GM13977 (cell line): ENCODE measurements at regions not wholly inside any gene's neighbourhood (a gene's known extent, or its start where the extent isn't known, plus 50 kb on each side); places are given as distances from the start of the nearest gene placed in this dataset.

Experiments used
- DNase-seq: peaks from one replicate; pipeline ENCODE4 v3.0.0; 2012; ENCODE audit warnings: low spot score
- in situ Hi-C: fragments of 300-500 bp; cut with MboI; formaldehyde crosslinking; loops from one replicate; pipeline ENCODE4 v1.12.0; 2022; ENCODE audit warnings: low sequenced_read_pairs, low pct_unique_long_range_greater_than_20kb, mixed read lengths, inconsistent platforms; ENCODE audit not compliant: unreplicated experiment
- TF ChIP-seq, protein P1 (sequence below): IDR thresholded peaks from 2 replicates; pipeline ENCODE4 v1.5.1; 2012; ENCODE audit warnings: mild to moderate bottlenecking, control low read depth; ENCODE audit not compliant: insufficient read depth; ENCODE audit errors: extremely low read depth, missing control alignments

DNA sequence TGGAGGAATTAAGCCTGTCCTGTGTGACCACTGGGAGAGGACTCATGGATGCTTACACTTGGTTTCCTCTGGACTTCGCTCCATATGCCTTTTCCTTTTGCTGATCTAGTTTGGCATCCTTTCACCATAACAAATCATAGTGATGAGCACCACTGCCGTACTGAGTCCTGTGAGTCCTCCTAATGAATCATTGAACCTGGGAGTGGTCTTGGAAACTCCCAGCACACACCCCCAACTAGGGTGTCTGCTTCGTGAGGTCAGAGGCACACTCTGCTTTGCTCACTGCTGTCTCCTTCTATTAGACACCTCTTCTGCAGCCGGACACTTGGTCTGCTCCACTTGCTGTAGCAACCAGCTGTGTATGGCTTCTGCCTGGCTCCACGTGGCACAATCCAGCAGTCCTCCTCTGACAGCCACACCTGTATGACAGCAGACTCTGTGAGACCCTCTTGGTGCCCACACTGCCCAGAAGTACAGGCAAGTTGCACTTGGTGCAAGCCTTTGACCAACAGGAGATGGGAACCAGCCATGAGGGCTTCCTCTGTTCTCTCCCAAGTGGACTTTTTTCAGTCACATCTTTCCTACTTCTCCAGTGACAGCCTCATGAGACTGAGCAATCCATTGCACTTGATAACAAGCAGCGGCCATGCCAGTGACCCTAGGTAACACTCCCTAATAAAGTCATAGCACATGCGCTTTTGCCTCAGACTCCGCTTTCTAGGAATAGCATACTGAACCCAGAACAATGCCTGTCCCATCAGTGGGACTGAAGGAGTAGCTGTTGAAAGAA is 65.0 kb upstream of the HMGXB4 start:
- TF ChIP-seq, protein P1, sequence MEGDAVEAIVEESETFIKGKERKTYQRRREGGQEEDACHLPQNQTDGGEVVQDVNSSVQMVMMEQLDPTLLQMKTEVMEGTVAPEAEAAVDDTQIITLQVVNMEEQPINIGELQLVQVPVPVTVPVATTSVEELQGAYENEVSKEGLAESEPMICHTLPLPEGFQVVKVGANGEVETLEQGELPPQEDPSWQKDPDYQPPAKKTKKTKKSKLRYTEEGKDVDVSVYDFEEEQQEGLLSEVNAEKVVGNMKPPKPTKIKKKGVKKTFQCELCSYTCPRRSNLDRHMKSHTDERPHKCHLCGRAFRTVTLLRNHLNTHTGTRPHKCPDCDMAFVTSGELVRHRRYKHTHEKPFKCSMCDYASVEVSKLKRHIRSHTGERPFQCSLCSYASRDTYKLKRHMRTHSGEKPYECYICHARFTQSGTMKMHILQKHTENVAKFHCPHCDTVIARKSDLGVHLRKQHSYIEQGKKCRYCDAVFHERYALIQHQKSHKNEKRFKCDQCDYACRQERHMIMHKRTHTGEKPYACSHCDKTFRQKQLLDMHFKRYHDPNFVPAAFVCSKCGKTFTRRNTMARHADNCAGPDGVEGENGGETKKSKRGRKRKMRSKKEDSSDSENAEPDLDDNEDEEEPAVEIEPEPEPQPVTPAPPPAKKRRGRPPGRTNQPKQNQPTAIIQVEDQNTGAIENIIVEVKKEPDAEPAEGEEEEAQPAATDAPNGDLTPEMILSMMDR, result no peak
- DNase-seq, result no peak
- in situ Hi-C loops, result no loop called here

DNA sequence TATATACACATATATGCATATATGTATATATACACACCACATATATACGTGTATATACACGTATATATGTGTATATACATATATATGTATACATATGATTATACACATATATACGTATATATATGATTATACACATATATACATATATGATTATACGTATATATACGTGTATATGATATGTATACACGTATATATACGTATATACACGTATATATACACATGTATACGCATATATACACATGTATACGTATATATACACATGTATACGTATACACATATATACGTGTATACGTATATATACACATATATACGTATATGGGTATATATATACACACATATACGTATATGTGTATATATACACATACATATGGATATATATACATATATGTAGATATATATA is 62.1 kb upstream of the HMGXB4 start:
- TF ChIP-seq, protein P1, result no peak
- in situ Hi-C loops, result no loop called here
- DNase-seq, result no peak

DNA sequence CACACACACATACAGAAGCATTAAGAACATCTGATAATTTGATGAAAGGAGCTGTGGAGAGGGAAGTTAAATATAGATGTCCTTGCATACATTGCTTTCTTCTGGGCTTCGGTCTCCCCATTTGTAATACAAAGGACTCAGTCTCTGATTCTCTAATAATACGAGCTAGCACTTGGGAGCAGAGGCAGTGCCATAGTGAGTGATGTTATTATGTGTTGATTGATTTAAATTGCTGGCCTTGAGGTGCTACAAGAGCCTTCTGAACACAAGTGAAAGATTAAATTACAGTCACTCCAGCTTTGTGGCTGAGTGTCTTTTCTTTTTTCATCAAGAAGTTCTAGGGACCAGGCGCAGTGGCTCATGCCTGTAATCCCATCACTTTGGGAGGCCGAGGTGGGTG is 61.5 kb upstream of the HMGXB4 start:
- in situ Hi-C loops, result no loop called here
- TF ChIP-seq, protein P1, result no peak
- no peak for DNase-seq

DNA sequence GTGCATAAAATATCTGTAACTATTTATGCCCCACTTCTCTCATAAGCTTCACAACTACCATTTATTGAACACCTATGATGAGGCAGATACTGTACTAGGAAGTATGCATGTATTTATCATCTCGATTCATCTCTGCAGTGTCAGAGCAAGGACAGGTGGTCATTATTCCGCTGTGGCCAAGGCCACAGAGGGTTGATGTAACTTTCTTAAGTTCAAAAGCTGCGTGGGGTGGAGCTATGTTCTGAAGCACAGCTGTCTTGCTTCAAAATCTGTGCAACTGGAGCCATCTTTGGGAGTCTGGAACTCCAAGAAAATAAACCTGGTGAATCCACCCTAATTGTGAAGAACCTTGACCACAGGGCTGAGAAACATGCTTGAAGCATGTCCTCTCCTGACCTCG is 60.2 kb upstream of the HMGXB4 start:
- TF ChIP-seq, protein P1, result no peak

DNA sequence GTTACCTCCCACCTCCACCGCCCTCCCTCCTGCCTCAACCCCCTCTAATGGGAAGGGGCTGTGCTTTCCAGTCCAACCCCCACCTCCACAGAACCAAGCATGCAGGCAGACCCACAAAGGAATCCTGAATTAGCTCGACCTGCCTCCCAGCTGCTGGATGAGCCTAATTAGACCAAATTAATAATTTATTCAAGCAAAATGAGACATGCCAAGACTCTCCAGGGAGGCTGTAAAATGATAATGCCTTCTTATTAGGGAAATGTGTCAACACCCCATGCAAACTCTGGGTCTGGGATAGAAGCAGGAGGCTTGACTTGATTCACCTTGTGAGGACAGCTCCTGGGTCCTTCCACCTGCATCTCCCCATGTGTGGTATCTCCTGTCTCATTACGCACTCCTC is 59.4 kb upstream of the HMGXB4 start:
- TF ChIP-seq, protein P1, result no peak
- DNase-seq, result no peak
- in situ Hi-C loops, result no loop called here

More for the DNA sequence above, 60.2 kb upstream of the HMGXB4 start:
- in situ Hi-C loops, result no loop called here
- no peak for DNase-seq

DNA sequence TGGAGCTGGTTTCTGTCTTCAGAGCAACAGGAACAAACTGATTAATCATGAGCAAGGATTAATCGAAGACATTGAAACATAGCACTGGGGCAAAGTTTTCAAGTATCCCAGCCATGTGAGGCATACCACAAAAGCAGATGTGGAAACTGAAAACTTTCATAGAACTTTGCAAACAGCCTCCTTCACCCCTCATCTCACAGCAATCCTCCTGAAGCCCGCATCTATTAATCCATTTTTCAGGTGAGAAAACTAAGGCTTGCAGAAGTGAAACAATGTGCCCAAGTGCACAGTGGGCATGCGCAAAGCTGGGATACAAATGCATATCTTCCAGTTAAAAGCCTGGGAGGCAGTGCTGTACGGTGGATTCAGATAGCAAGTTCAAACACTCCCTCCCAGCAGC is 58.6 kb upstream of the HMGXB4 start:
- DNase-seq, result no peak
- in situ Hi-C loops, result no loop called here
- TF ChIP-seq, protein P1, result no peak
